Tibial artery (tissue), 4 donors: ENCODE measurements at regions not wholly inside any gene's neighbourhood (a gene's known extent, or its start where the extent isn't known, plus 50 kb on each side); places are given as distances from the start of the nearest gene placed in this dataset.
A peak's percentile ranks its signal among the peaks of the same experiment; 100 is the strongest.

Experiments used
- DNase-seq, 2 donors: peaks; one replicate each; pipeline ENCODE4 v3.0.0-alpha.2; 2019
- H3K27ac ChIP-seq, 2 donors: fragments of 200-600 bp; sonication (generic) in 1 of 2; 1 replicate in 1 of 2; 2 replicates in 1 of 2; pipeline ENCODE4 v1.5.1; 2018 to 2019; ENCODE audit warnings: mild to moderate bottlenecking in 1 of 2
- H3K27me3 ChIP-seq, 2 donors: fragments of 200-600 bp; sonication (generic) in 1 of 2; one replicate each; pipeline versions ENCODE4 v1.5.1 to v1.6.0; 2016 to 2019
- H3K36me3 ChIP-seq, 3 donors: fragments of 200-600 bp; sonication (generic) in 2 of 3; one replicate each; pipeline ENCODE4 v1.5.1; 2016 to 2019; ENCODE audit warnings: mild to moderate bottlenecking in 2 of 3
- H3K4me1 ChIP-seq, 4 donors: fragments of 200-600 bp; sonication (generic) in 2 of 4; 1 replicate in 3 of 4; 2 replicates in 1 of 4; pipeline ENCODE4 v1.5.1; 2016 to 2019
- H3K4me3 ChIP-seq, 2 donors: fragments of 200-600 bp; sonication (generic) in 1 of 2; 1 replicate in 1 of 2; 2 replicates in 1 of 2; pipeline ENCODE4 v1.5.1; 2018 to 2019; ENCODE audit warnings: mild to moderate bottlenecking in 2 of 2
- H3K9me3 ChIP-seq, 3 donors: fragments of 200-600 bp; sonication (generic) in 1 of 3; one replicate each; pipeline ENCODE4 v1.5.1; 2016 to 2019
- intact Hi-C: fragments of 100-400 bp; cut with DNase I; formaldehyde crosslinking; loops from one replicate; pipeline ENCODE4 v1.15.0; 2023; ENCODE audit warnings: low total_unique reads
- TF ChIP-seq, protein P1 (sequence below), 2 experiments: fragments of 200-600 bp in 1 of 2; fragments of 450-650 bp in 1 of 2; IDR thresholded peaks; one replicate each; pipeline ENCODE4 v1.5.1; 2017 to 2019; ENCODE audit warnings: antibody characterized with exemption in 2 of 2, mild to moderate bottlenecking in 1 of 2, moderate library complexity in 1 of 2

DNA sequence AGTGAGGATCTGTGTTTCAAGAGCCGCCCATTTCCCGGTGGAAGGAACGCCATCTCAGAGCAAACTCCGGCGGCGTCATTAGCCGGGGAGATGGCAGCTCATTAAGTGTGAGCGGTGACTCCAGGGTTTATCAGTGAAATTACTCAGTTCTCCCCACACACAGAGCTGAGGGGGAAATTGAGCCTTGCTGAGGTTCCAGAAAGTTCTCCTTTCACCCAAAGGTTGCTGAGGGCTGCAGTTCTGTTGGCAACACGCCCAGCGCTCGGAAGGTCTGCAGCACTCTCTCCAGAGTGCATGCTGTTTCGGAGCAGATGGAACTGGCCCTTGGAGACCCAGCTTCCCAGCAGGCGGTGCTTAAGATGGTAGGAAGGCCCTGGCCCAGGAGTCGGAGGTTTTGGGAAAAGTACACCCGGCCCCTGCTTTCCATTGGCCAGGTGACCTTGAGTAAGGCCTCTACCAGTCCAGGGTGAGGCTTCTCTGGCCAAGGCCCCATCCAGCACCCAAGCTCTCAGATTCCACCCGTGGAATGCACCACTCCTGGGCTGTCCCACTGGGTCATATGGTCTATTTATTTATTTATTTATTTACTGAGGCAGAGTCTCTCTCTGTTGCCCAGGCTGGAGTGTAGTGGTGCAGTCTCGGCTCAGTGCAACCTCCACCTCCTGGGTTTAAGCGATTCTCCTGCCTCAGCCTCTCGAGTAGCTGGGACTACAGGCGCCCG is 167.7 kb upstream of the CIBAR2 start:
- TF ChIP-seq, protein P1, sequence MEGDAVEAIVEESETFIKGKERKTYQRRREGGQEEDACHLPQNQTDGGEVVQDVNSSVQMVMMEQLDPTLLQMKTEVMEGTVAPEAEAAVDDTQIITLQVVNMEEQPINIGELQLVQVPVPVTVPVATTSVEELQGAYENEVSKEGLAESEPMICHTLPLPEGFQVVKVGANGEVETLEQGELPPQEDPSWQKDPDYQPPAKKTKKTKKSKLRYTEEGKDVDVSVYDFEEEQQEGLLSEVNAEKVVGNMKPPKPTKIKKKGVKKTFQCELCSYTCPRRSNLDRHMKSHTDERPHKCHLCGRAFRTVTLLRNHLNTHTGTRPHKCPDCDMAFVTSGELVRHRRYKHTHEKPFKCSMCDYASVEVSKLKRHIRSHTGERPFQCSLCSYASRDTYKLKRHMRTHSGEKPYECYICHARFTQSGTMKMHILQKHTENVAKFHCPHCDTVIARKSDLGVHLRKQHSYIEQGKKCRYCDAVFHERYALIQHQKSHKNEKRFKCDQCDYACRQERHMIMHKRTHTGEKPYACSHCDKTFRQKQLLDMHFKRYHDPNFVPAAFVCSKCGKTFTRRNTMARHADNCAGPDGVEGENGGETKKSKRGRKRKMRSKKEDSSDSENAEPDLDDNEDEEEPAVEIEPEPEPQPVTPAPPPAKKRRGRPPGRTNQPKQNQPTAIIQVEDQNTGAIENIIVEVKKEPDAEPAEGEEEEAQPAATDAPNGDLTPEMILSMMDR (IDR thresholded peaks at IDR 0.05): no peak
- Histone ChIP-seq H3K4me1 (peaks cover 0 to 5% (median 0%) of the 10 kb centered on the region in 4 donors), H3K36me3 (no peaks in the 10 kb centered on the region), H3K27me3 (peaks cover 0 to 4% of the 10 kb centered on the region in 2 donors), H3K9me3 (no peaks in the 10 kb centered on the region), H3K4me3 (no peak overlapping the region), H3K27ac (no peak overlapping the region)
- peak in 1 of 2 donors; percentile 70 for DNase-seq
- intact Hi-C loops: no loop called here

DNA sequence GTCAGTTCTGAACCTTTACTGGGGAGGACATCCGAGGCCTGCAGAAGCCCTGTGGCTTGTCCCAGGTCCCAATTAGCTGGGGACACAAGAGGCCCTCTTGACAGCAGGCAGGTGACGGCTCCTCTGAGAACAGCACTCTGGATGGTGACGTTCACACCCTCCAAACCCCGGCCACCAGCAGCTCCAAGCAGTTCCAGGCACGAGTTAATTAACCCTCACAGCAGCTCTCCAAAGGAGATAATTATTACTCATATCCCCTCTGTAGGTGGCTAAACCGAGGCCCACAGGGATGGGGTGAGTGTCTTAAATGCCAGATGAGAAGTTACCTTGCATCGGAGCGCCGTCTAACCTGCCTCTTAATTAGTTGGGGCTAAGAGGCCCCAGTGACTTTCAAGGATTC is 168.9 kb upstream of the CIBAR2 start:
- DNase-seq: no peak
- H3K4me3 ChIP-seq: no peak overlapping the region
- H3K27ac ChIP-seq: no peak overlapping the region
- TF ChIP-seq, protein P1 (IDR thresholded peaks at IDR 0.05): no peak
- peaks cover 0 to 11% (median 8%) of the 10 kb centered on the region in 4 donors for H3K4me1 ChIP-seq
- H3K27me3 ChIP-seq: no peaks in the 10 kb centered on the region
- no peaks in the 10 kb centered on the region for H3K9me3 ChIP-seq
- H3K36me3 ChIP-seq: no peaks in the 10 kb centered on the region
- intact Hi-C loops: no loop called here

DNA sequence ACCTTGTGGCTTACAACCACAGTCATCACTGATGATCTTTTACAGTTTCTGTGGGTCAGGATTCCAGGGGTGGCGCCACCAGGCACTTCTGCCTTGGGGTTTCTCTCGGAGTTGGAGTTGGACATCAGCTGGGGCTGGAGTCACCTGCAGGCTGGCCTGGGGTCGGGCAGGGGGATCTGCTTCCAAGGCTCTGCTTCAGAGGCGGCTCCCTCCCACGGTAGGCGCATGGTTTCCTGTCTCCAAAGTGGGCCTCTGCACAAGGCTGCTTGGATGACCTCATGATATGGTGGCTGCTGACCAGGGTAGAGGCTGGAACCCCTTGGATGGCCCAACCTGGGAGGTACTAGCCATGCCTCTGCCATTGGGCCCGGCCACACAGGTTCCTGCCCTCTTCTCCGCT is 170.6 kb upstream of the CIBAR2 start:
- Histone ChIP-seq H3K27me3 (no peaks in the 10 kb centered on the region), H3K4me1 (peaks cover 0 to 25% (median 21%) of the 10 kb centered on the region in 4 donors)

DNA sequence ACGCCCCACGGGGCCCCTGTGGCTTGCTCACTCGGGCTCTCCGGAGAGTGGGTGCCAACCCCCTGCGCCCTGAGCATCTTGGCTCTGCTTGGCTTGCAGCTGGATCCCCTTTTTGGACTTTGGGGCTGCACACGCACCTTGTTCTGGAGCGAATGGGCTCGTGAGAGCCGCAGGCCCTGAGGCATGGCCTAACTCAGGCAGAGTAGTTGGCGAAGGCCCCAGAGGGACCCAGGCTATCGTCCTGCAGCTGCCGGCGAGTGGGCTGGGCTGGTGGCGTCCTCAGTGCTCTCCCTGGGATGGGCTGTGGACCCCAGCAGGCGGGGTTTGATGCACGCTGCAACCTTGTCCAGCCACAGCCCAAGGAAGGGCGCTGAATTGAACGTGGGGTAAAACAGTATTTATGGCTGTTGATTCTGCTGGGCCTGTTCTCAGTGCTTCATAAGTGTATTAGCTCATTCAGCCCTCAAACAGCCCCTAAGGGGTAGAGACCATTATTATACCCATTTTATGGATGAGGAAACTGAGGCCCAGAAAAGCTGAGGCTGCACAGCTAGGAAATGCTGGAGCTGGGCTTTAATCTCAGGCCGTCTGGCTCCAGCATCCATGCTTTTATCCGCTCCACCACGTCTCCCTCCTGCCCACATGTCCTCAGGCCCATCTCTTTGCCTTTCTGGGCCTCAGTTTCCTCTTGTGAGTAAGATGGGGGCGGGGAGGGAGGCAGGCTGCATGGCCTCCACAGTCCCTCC is 171.2 kb upstream of the CIBAR2 start:
- TF ChIP-seq, protein P1 (IDR thresholded peaks at IDR 0.05): no peak

More for the DNA sequence above, 170.6 kb upstream of the CIBAR2 start:
- intact Hi-C loops: no loop called here
- H3K36me3 ChIP-seq: no peaks in the 10 kb centered on the region
- TF ChIP-seq, protein P1 (IDR thresholded peaks at IDR 0.05): no peak
- H3K9me3 ChIP-seq: no peaks in the 10 kb centered on the region
- H3K4me3 ChIP-seq: no peak overlapping the region
- no peak for DNase-seq
- no peak overlapping the region for H3K27ac ChIP-seq

DNA sequence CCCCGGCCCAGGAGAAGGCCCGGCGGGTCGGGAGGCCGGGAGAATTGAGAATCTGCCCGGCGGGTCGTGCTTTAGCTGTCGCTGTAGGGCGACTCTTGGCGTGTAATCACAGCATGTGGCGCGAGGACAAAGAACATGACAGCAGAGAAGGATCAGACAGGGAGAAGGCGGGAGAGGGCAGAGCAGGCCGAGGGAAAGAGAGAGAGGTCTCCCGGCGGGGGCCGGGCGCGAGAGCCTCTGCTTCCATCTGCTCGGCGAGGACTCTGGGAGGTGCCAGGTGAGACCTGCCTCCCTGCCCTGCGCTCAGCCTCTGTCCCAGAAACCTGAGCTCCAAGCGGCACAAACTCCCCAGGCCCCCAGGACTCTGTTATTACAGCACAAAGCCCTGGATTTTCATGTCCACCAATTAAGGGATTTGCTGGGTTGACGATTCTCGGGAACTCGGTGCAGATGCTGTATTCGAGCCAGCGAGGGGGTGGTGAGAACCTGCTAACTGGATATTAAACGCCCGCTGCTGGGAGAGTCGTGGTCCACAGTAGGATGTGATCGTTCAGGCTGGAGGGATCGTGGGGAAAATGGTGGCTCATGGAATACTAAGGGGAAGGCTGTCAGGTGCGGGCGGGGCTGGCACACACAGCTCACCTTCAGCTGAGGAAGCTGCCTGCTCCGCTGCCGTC is 172.0 kb upstream of the CIBAR2 start:
- no peak overlapping the region for H3K4me3 ChIP-seq
- no peak for DNase-seq

More for the DNA sequence above, 171.2 kb upstream of the CIBAR2 start:
- intact Hi-C loops: no loop called here
- no peak overlapping the region for H3K27ac ChIP-seq
- H3K9me3 ChIP-seq: no peaks in the 10 kb centered on the region
- H3K4me1 ChIP-seq: peaks cover 0 to 26% (median 21%) of the 10 kb centered on the region in 4 donors
- H3K27me3 ChIP-seq: no peaks in the 10 kb centered on the region
- H3K4me3 ChIP-seq: no peak overlapping the region
- H3K36me3 ChIP-seq: no peaks in the 10 kb centered on the region
- no peak for DNase-seq

More for the DNA sequence above, 172.0 kb upstream of the CIBAR2 start:
- TF ChIP-seq, protein P1 (IDR thresholded peaks at IDR 0.05): no peak
- Histone ChIP-seq H3K36me3 (no peaks in the 10 kb centered on the region), H3K27me3 (no peaks in the 10 kb centered on the region), H3K4me1 (peaks cover 0 to 26% (median 21%) of the 10 kb centered on the region in 4 donors), H3K9me3 (no peaks in the 10 kb centered on the region), H3K27ac (no peak overlapping the region)
- intact Hi-C loops: no loop called here
